Type B pancreatic cell (in vitro differentiated cells): ENCODE measurements at regions not wholly inside any gene's neighbourhood (a gene's known extent, or its start where the extent isn't known, plus 50 kb on each side); places are given as distances from the start of the nearest gene placed in this dataset.

Experiments
- DNase-seq: peaks from one replicate; pipeline ENCODE4 v3.0.0; 2021; ENCODE audit warnings: mixed read lengths; ENCODE audit not compliant: unreplicated experiment; ENCODE audit errors: extremely low spot score
- H3K27ac Mint-ChIP-seq: 2 replicates; pipeline ENCODE4 v1.8.0; 2021; ENCODE audit warnings: mild to moderate bottlenecking, mixed read lengths
- H3K27me3 Mint-ChIP-seq: 2 replicates; pipeline ENCODE4 v1.8.0; 2021; ENCODE audit warnings: mixed read lengths
- H3K36me3 Mint-ChIP-seq: 2 replicates; pipeline ENCODE4 v1.8.0; 2021; ENCODE audit warnings: mixed read lengths
- H3K4me1 Mint-ChIP-seq: one replicate; pipeline ENCODE4 v1.8.0; 2021; ENCODE audit warnings: mixed read lengths; ENCODE audit not compliant: unreplicated experiment
- H3K4me3 Mint-ChIP-seq: 2 replicates; pipeline ENCODE4 v1.8.0; 2021; ENCODE audit warnings: mild to moderate bottlenecking, mixed read lengths
- H3K9me3 Mint-ChIP-seq: 2 replicates; pipeline ENCODE4 v1.8.0; 2021; ENCODE audit warnings: mixed read lengths
- CTCF ChIP-seq: fragments of 200-600 bp; sonication (generic); conservative IDR thresholded peaks from 2 replicates; pipeline ENCODE4 v1.5.0; 2021; ENCODE audit warnings: antibody characterized with exemption, mild to moderate bottlenecking

- Mint-ChIP-seq H3K27ac (no peak overlapping the region), H3K4me3 (no peak overlapping the region)
- no peak for TF ChIP-seq CTCF
Measured at GRCh38 chr7:94135180-94135579, 131.0 kb upstream of the BET1 start.

GRCh38 chr7:94142281-94142680 lies 138.1 kb upstream of the BET1 start:
- Mint-ChIP-seq H3K4me3 (no peak overlapping the region), H3K9me3 (no peaks in the 10 kb centered on the region), H3K4me1 (no peaks in the 10 kb centered on the region), H3K27ac (no peak overlapping the region), H3K27me3 (peaks cover 17% of the 10 kb centered on the region), H3K36me3 (no peaks in the 10 kb centered on the region)
- no peak for DNase-seq
- TF ChIP-seq CTCF = no peak

More at GRCh38 chr7:94135180-94135579, 131.0 kb upstream of the BET1 start:
- Mint-ChIP-seq H3K27me3 (peaks cover 9% of the 10 kb centered on the region), H3K36me3 (no peaks in the 10 kb centered on the region), H3K9me3 (peaks cover 7% of the 10 kb centered on the region), H3K4me1 (no peaks in the 10 kb centered on the region)
- no peak for DNase-seq

GRCh38 chr7:94145602-94146001 lies 141.4 kb upstream of the BET1 start:
- H3K36me3 Mint-ChIP-seq = no peaks in the 10 kb centered on the region
- H3K27ac Mint-ChIP-seq = no peak overlapping the region
- no peaks in the 10 kb centered on the region for H3K9me3 Mint-ChIP-seq

GRCh38 chr7:94146408-94146807 lies 142.3 kb upstream of the BET1 start:
- H3K9me3 Mint-ChIP-seq = no peaks in the 10 kb centered on the region
- H3K27ac Mint-ChIP-seq = no peak overlapping the region
- H3K36me3 Mint-ChIP-seq = no peaks in the 10 kb centered on the region
- no peak for TF ChIP-seq CTCF
- DNase-seq = no peak
- H3K4me1 Mint-ChIP-seq = no peaks in the 10 kb centered on the region
- peaks cover 17% of the 10 kb centered on the region for H3K27me3 Mint-ChIP-seq
- no peak overlapping the region for H3K4me3 Mint-ChIP-seq

More at GRCh38 chr7:94145602-94146001, 141.4 kb upstream of the BET1 start:
- Mint-ChIP-seq H3K4me3 (no peak overlapping the region), H3K4me1 (no peaks in the 10 kb centered on the region), H3K27me3 (peaks cover 17% of the 10 kb centered on the region)
- DNase-seq = no peak
- TF ChIP-seq CTCF = no peak

GRCh38 chr7:94149789-94150545 lies 145.8 kb upstream of the BET1 start:
- H3K9me3 Mint-ChIP-seq = no peaks in the 10 kb centered on the region
- no peaks in the 10 kb centered on the region for H3K36me3 Mint-ChIP-seq
- H3K4me3 Mint-ChIP-seq = no peak overlapping the region
- no peak for TF ChIP-seq CTCF
- no peaks in the 10 kb centered on the region for H3K4me1 Mint-ChIP-seq
- no peak for DNase-seq
- no peak overlapping the region for H3K27ac Mint-ChIP-seq
- H3K27me3 Mint-ChIP-seq = peaks cover 14% of the 10 kb centered on the region
